Femur (tissue), 1 donor: ENCODE measurements at regions not wholly inside any gene's neighbourhood (a gene's known extent, or its start where the extent isn't known, plus 50 kb on each side); places are given as distances from the start of the nearest gene placed in this dataset.
"Not testable (repeated sequence)": the region's sequence is repeated elsewhere in the genome, so short reads cannot be mapped to it uniquely, and the experiment has no call there.

ENCODE experiments used
- DNase-seq: peaks from one replicate; pipeline ENCODE4 v3.0.0-alpha.2; 2017

GRCh38 chr7:68195642-68196041 is 1199.0 kb downstream of the TYW1 start:
- DNase-seq: not testable (repeated sequence)

DNA sequence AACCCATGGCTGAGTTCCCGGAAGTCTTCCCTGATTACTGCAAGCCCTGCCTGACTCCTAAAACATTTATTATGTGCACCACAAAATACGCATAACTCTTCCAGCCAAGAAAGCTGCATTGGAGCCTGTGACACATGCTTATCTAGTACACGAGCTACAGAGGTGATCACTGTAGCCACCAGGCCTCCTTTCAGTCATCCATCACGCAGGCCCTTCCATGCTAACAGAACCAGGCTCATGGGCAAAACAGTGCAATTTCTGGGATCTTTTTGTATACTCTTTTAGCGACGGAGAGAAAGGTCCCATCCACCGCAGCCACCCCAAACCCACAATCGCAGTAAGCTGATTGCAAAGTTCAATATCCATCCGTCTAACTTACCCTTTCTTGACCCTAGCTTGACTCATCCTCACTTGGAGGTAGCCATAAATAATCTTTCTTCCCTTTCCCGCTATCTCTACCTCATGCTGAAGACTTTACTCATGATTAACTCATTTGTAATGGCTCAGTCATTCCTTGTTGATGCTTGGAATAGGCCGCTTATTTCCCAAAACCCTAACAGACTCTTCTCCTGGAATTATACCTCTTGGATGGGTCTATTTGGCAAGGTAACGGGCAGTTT is 1203.5 kb downstream of the TYW1 start:
- DNase-seq: no peak

- DNase-seq: no peak
Observed at GRCh38 chr7:68203251-68203650, 1206.6 kb downstream of the TYW1 start.

GRCh38 chr7:68205826-68206225 is 1209.2 kb downstream of the TYW1 start:
- no peak for DNase-seq

DNA sequence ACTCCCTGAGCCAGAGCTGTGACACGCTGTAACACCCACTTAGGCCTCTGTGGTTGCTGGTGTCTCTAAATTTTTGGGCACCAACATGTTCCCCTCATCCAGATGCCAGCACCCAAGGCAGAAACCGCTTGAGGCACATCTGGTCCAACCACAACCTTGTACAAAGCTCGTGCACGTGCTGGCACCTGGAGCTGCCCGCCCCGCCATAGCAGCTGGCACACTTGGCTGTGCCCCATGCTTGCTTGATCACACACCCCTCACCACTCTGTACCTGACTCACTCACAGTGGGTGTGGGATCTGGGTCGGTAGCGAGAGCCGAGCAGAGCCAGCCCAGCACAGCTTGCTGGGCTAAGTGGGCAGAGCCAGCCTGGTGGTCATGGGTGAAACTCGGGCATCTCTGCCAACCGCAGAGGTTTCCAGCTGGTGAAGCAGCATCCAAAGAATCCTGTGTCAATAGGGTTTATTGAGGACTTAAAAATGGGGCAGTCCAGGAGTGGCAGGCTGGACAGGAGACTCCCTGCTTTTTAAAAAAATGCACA is 1210.4 kb downstream of the TYW1 start:
- DNase-seq: no peak

DNA sequence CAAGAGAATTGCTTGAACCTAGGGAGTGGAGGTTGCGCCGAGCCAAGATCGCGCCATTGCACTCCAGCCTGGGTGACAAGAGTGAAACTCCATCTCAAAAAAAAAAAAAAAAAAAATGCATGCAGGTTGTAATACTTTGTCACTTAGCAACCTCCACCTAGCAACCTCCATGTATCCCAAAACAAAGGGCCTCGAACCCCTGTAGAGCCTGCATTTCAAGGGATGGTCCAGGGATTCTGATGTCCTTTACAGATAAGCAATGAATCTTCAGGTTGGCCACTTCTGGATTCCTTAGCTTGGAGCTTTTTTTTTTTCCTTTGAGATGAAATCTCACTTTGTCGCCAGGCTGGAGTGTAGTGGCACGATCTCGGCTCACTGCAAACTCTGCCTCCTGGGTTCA is 1211.0 kb downstream of the TYW1 start:
- no peak for DNase-seq

- DNase-seq: no peak
Observed at GRCh38 chr7:68209486-68209885, 1212.9 kb downstream of the TYW1 start.

DNA sequence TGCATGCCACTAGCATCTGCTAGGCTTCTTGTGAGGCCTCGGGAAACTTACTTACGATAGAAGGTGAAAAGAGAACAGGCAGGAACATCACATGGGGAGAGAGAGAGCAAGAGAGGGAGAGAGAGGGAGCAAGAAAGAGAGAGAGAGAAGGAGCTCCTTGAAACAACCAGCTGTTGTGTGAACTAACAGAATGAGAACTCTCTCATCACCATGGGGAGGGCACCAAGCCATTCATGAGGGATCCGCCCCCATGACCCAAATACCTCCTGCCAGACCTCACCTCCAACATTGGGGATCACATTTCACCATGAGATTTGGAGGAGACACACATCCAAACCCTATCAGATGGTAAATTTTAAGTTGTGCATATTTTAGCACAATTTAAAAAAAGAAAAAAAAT is 1217.2 kb downstream of the TYW1 start:
- DNase-seq: no peak

- peak; percentile 83 for DNase-seq
Observed at GRCh38 chr7:68216051-68216450, 1219.4 kb downstream of the TYW1 start.

DNA sequence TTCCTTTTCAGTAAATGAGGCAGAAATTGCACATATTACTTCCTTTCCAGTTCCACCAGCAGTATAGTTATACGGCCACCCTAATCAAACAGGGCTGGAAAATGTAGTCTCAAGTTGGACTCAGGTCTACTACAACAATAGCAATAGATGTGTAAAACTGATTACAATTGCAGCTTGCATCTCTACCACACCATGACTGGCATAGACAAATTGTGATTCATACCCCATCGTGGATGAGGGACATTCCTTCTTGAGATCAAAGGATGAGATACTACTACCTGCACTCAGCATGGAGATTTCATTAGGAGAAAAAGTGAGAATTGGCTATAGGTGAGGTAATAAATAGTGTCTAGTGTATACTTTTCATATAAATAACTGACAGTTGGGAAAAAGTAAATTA is 1220.8 kb downstream of the TYW1 start:
- DNase-seq: no peak

- DNase-seq: no peak
Observed at GRCh38 chr7:68218461-68218860, 1221.8 kb downstream of the TYW1 start.

GRCh38 chr7:68222311-68222710 is 1225.7 kb downstream of the TYW1 start:
- DNase-seq: no peak

DNA sequence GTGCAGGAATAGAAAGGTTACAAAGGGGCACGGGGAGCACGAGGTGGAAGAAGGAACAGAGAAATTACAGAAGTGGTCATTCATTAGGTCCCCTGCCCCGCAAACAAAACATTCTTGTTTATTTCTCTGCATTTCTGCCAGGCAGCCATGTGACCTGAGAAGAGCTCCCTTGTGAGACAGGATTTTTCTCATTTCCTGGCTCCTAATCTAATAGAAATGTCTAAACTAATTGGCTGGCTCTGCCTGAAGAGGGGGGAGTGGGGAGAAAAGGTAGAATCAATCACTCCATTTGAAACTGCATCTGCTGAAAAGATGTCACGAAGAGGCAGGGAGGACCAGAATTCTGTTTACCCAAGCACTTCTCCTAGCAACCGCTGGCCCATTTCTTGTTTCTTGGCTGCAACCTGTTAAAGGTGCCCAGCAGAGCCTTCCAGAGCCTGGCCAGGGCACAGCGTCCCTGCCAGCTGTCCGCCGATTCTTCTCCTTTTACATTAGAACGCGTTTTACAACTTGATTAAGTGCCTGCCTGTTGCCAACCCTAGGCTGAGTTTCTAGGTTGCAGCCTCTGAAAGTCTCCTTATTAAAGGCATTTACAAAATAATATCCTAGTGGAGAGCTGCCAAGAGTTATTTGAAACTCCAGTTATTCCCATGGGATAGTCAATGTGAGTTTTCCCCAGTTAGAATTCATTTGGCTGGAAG is 1227.6 kb downstream of the TYW1 start:
- DNase-seq: peak; percentile 48

DNA sequence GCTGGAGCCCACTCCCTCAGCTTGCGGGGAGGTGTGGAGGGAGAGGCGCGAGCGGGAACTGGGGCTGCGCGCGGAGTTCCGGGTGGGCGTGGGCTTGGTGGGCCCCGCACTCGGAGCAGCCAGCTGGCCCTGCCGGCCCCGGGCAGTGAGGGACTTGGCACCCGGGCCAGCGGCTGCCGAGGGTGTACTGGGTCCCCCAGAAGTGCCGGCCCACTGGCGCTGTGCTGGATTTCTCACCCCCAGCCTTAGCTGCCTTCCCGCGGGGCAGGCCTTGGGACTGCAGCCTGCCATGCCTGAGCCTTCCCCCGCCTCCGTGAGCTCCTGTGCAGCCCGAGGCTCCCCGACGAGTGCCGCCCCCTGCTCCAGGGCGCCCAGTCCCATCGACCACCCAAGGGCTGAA is 1234.4 kb downstream of the TYW1 start:
- DNase-seq: not testable (repeated sequence)

- DNase-seq: no peak
Observed at GRCh38 chr7:68235937-68236336, 1239.3 kb downstream of the TYW1 start.

DNA sequence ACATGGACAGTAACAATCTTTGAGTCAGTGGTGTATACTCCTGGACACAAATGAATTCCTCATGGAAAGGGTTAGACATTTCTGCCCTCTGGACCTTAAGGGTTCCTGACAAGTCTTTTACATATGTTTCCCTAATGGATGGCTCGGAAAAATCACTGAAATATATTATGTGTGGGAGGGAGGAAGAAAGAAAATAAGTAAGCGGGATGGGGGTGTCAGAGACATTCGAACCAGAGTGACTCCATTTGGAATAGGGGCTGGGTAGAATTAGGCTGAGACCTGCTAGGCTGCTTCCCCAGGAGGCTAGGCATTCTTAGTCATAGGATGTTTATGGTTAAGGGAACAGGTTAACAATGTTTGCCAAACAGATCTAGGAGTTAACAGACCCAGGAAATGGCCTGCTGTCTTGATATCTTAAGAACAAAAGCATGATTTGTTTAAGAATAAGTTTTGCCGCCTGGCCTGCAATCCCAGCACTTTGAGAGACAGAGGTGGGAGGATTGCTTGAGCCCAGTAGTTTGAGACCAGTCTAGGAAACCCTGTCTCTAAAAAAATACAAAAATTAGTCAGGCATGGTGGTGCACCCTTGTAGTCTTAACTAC is 1241.7 kb downstream of the TYW1 start:
- no peak for DNase-seq

GRCh38 chr7:68243128-68243527 is 1246.5 kb downstream of the TYW1 start:
- DNase-seq: no peak

DNA sequence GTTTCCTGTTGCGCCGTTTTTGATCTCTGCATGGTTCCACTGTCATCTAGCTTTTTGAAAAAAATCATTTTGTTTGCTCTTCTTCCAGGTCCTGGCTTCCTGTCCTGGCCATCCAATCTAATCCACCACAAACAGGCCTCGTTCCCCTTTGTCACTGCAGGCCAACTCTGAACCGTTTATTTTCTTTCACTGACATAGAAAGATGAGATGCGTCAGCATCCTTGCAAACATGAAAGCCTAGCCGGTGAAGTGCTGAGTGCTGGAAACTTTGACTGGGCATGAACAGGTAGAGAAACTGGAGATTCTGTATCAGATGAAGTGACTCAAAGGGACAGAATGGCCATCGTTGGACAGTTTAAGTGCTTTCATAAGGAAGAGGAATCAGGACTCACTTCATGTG is 1247.8 kb downstream of the TYW1 start:
- DNase-seq: no peak

- no peak for DNase-seq
Observed at GRCh38 chr7:68245688-68246087, 1249.1 kb downstream of the TYW1 start.

DNA sequence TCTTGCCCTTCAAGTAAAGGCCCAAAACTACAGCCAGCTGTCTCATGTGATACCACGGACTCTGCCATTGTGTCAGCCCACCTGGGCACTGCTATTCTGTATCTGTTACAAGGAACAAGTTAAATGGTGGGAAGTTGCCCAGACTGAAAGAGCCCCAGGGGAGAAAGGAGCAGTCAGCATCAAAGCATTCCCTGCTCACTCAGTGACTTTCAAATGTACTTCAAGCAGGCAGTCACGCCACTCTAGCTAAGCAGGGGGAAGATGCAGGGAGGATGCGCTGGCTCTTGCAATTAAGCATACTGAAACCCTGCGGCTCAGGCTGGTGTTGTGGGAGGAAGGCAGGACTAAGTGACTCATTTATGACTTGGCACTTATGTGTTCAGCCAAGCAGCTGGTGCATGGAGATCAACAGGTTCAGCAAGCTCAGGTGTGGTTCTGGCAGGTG is 1249.6 kb downstream of the TYW1 start:
- DNase-seq: no peak

DNA sequence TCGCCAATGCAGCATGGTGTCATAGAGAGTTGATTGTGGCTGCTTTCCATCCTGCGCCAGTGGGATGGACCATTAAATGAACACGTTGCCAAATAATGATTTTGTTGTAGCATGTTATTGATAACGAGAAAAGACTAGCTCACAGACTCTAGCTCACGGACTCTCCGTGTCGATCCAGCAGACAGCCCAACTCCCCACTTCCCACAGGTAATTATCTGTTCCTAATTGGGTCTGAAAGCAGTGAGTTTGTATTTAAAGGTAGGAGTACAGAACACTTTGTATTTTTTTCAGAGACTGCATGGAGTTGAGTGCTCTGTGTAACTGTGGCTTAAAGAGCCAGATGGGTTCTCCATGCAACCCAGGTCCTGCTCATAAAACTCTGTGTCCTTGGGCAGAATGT is 1250.5 kb downstream of the TYW1 start:
- no peak for DNase-seq

DNA sequence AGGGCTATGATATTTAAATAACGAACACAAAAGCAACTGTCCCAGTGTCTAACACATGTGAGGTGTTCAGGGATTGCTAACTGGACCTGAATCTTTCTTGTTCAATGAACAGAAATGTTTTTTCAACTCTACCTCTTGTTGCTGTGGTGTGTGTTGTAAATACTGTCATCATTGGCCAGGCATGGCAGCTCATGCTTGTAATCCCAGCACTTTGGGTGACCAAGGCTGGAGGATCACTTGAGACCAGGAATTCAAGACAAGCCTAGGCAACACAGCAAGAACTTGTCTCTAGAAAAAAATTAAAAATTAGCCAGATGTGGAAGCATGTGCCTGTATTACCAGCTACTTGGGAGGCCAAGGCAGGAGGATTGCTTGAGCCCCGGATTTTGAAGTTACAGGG is 1250.9 kb downstream of the TYW1 start:
- DNase-seq: no peak

- no peak for DNase-seq
Observed at GRCh38 chr7:68248973-68249372, 1252.3 kb downstream of the TYW1 start.

DNA sequence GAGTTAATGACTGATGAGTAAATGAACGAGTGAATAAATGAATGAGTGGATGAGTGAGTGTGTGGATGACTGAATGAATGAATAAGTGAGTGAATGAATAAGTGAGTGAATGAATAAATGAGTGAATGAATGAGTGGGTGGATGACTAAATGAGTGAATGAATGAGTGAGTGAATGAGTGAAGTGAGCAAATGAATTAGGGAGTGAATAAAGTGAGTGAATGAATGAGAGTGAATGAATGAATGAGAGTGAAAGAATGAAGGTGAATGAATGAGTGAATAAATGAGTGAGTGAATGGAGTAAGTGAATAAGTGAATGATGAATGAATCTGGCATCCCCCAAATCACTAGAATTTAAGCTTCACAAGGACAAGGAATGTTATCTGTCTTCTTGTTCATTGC is 1253.0 kb downstream of the TYW1 start:
- DNase-seq: no peak
